Lung (tissue), 11 donors: ENCODE measurements at regions not wholly inside any gene's neighbourhood (a gene's known extent, or its start where the extent isn't known, plus 50 kb on each side); places are given as distances from the start of the nearest gene placed in this dataset.

Source experiments
- ATAC-seq: fragments of 200-7000 bp; cut with Tn5 transposase; one replicate; pipeline ENCODE4 v1.9.1; 2020; ENCODE audit warnings: moderate number of reproducible peaks; ENCODE audit not compliant: insufficient read depth, low FRiP score
- DNase-seq, 3 donors: peaks; one replicate each; pipeline ENCODE4 v3.0.0-alpha.2; 2013 to 2017
- H3K27ac ChIP-seq, 2 donors: one replicate each; pipeline ENCODE4 v1.5.1; 2013; ENCODE audit warnings: mild to moderate bottlenecking in 2 of 2, moderate library complexity in 2 of 2, control low read depth in 1 of 2, inconsistent platforms in 1 of 2, low read depth in 1 of 2, low read length in 1 of 2
- H3K27me3 ChIP-seq, 3 donors: one replicate each; pipeline ENCODE4 v1.5.1; 2013; ENCODE audit warnings: low read length in 2 of 3; ENCODE audit not compliant: control insufficient read depth in 3 of 3, insufficient read depth in 3 of 3
- H3K36me3 ChIP-seq, 4 donors: one replicate each; pipeline ENCODE4 v1.5.1; 2013; ENCODE audit warnings: low read length in 4 of 4, mild to moderate bottlenecking in 1 of 4, moderate library complexity in 1 of 4; ENCODE audit not compliant: control insufficient read depth in 4 of 4, insufficient read depth in 4 of 4
- H3K4me1 ChIP-seq, 5 donors: one replicate each; pipeline ENCODE4 v1.5.1; 2013; ENCODE audit warnings: low read length in 5 of 5, mild to moderate bottlenecking in 2 of 5, moderate library complexity in 1 of 5; ENCODE audit not compliant: control insufficient read depth in 5 of 5, insufficient read depth in 5 of 5
- H3K4me3 ChIP-seq: one replicate; pipeline ENCODE4 v1.5.1; 2013; ENCODE audit warnings: mild to moderate bottlenecking, control low read depth, moderate library complexity
- H3K9ac ChIP-seq, 2 donors: one replicate each; pipeline ENCODE4 v1.5.1; 2013; ENCODE audit warnings: low read length in 2 of 2, control low read depth in 1 of 2; ENCODE audit not compliant: insufficient read depth in 1 of 2
- H3K9me3 ChIP-seq, 4 donors: one replicate each; pipeline ENCODE4 v1.5.1; 2013; ENCODE audit warnings: low read length in 3 of 4, mild to moderate bottlenecking in 1 of 4, moderate library complexity in 1 of 4; ENCODE audit not compliant: control insufficient read depth in 4 of 4, insufficient read depth in 3 of 4
- WGBS, 2 donors: extraction: QIAGEN DNeasy Blood & Tissue Kit; methylation state at CpG; one replicate each; pipeline ENCODE4 v1.1.7; 2013; 5-methylcytosine and 5-hydroxymethylcytosine counted together
- TF ChIP-seq, protein P1 (sequence below): IDR thresholded peaks from 2 replicates; pipeline ENCODE4 v1.5.1; 2012; ENCODE audit warnings: mild to moderate bottlenecking; ENCODE audit errors: control extremely low read depth, extremely low read depth
- donor health status: control.
- donor health status: control.
- donor health status: Bipolar disorder and iron deficiency.
- donor health status: healthy.
- donor health status: DM: yes; HTN: yes; CAD: no.

DNA sequence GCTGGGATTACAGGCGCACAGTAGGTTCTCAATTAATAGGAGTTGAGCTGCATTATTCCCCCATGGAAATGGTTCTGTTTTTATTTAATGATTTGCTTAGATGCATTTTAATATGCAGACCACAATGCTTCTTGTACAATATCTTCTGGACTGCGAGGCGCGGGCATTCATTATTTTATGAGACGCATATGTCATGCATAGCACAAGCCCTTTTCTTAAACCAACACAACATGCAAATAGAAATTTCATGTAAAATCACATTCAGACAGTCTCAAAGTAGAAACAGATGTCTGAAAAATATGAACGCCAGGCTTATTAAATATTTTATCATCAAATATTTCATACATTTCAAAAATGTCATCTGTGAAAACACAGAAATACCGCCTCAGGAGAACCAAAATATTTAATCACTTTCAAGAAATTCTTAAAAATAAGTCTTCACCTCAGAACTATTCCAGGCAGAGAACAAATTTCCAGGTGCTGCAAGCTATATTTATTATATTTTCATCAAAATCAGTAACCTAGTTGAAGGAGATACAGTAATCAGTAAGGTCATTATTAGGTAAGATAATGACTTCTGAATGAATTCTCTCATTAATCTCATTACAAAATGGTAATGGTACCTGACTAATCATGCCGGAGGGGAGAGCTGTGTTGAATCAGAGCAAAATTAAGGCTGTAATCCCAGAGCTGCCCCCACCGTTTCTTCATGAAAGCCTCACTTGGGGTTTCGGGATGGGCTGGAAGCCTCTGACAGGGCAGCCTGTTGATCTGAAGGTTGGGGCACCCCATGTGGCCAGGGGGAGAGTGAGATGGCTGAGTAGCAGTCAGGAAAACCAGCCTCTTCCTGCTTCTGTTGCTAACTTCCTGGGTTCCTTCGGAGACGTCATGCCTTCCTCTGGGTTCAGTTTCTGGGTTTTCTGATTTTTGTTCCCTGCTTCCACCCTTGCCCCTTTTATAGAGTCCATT is 133.9 kb upstream of the ZNF618 start:
- H3K9ac ChIP-seq, result no peak overlapping the region
- no peak for DNase-seq
- H3K27ac ChIP-seq, result no peak overlapping the region
- TF ChIP-seq, protein P1, sequence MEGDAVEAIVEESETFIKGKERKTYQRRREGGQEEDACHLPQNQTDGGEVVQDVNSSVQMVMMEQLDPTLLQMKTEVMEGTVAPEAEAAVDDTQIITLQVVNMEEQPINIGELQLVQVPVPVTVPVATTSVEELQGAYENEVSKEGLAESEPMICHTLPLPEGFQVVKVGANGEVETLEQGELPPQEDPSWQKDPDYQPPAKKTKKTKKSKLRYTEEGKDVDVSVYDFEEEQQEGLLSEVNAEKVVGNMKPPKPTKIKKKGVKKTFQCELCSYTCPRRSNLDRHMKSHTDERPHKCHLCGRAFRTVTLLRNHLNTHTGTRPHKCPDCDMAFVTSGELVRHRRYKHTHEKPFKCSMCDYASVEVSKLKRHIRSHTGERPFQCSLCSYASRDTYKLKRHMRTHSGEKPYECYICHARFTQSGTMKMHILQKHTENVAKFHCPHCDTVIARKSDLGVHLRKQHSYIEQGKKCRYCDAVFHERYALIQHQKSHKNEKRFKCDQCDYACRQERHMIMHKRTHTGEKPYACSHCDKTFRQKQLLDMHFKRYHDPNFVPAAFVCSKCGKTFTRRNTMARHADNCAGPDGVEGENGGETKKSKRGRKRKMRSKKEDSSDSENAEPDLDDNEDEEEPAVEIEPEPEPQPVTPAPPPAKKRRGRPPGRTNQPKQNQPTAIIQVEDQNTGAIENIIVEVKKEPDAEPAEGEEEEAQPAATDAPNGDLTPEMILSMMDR, result no peak
- no peak overlapping the region for H3K4me3 ChIP-seq
- H3K27me3 ChIP-seq, result peaks cover 0 to 5% (median 4%) of the 10 kb centered on the region in 3 donors
- H3K4me1 ChIP-seq, result no peaks in the 10 kb centered on the region
- no peak for ATAC-seq
- H3K36me3 ChIP-seq, result no peaks in the 10 kb centered on the region
- WGBS, 2 donors, result 70 to 79% methylated on average over 12 of the region's 12 CpGs
- H3K9me3 ChIP-seq, result peaks cover 0 to 4% (median 0%) of the 10 kb centered on the region in 4 donors

DNA sequence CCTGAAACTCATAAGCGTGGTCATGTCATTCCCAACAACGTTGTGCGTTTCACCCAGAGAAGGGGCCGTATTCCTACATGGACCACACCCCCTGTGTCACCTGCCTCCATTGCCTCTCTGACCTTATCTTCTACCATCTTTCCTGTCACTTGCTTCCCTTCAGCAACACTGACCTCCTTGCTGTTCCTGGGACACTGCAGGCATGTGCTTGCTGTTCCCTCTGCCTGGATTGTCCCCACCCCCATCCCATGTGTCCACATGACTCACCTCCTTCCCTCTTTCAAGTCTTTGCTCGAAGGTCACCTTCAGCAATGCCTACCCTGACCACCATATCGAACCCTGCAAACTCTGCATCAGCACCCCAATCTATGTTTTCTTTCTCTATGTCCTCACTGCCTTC is 133.2 kb upstream of the ZNF618 start:
- 81 to 87% methylated on average over 6 of the region's 6 CpGs for WGBS, 2 donors
- Histone ChIP-seq H3K27ac (no peak overlapping the region), H3K9me3 (peaks cover 0 to 4% (median 0%) of the 10 kb centered on the region in 4 donors), H3K4me1 (no peaks in the 10 kb centered on the region), H3K9ac (no peak overlapping the region), H3K4me3 (no peak overlapping the region), H3K36me3 (no peaks in the 10 kb centered on the region), H3K27me3 (peaks cover 0 to 5% (median 4%) of the 10 kb centered on the region in 3 donors)
- ATAC-seq (no peak), DNase-seq (no peak)
- TF ChIP-seq, protein P1, result no peak

DNA sequence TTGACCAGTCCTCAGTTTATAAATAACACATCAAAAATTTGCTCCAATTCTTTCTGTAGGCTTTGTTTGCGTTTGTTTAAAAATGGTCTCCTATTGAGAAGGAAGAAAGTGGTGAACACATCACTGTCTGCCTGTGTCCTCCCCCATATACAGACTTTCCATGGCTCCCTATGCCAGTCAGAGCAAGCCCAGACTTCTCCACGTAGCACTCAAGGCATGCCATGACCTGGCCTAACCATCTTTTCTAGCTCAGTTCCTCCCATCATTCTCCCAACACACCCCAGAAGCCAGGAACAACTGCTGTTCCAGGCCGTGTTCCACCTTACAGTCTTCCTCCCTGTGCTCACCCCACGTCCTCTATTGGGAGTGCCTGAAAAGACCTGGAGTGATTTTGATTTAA is 129.6 kb upstream of the ZNF618 start:
- TF ChIP-seq, protein P1, result no peak
- ATAC-seq (no peak), DNase-seq (no peak)
- Histone ChIP-seq H3K4me3 (no peak overlapping the region), H3K4me1 (no peaks in the 10 kb centered on the region), H3K36me3 (no peaks in the 10 kb centered on the region), H3K27ac (no peak overlapping the region), H3K27me3 (peaks cover 0 to 4% (median 2%) of the 10 kb centered on the region in 3 donors), H3K9ac (no peak overlapping the region), H3K9me3 (peaks cover 0 to 6% (median 0%) of the 10 kb centered on the region in 4 donors)
- WGBS, 2 donors, result 75 to 83% methylated on average over 4 of the region's 4 CpGs
